Stomach (tissue), 8 donors: ENCODE measurements at regions not wholly inside any gene's neighbourhood (a gene's known extent, or its start where the extent isn't known, plus 50 kb on each side); places are given as distances from the start of the nearest gene placed in this dataset.

Source experiments
- DNase-seq, 2 donors: peaks; one replicate each; pipeline versions ENCODE4 v3.0.0 to v3.0.0-alpha.2; 2013 to 2019
- H3K27ac ChIP-seq, 5 donors: fragments of 200-600 bp in 4 of 5; sonication (generic) in 4 of 5; one replicate each; pipeline ENCODE4 v1.5.1; 2013 to 2019; ENCODE audit warnings: mild to moderate bottlenecking in 1 of 5, moderate library complexity in 1 of 5
- H3K27me3 ChIP-seq, 3 donors: fragments of 200-600 bp; sonication (generic); one replicate each; pipeline ENCODE4 v1.5.1; 2017 to 2019; ENCODE audit warnings: mixed run types in 1 of 3
- H3K36me3 ChIP-seq, 4 donors: fragments of 200-600 bp; sonication (generic); 1 replicate in 3 of 4; 2 replicates in 1 of 4; pipeline ENCODE4 v1.5.1; 2016 to 2019
- H3K4me1 ChIP-seq, 4 donors: fragments of 200-600 bp; sonication (generic); one replicate each; pipeline ENCODE4 v1.5.1; 2016 to 2019
- H3K4me3 ChIP-seq, 4 donors: fragments of 200-600 bp; sonication (generic) in 3 of 4; one replicate each; pipeline ENCODE4 v1.5.1; 2016 to 2019; ENCODE audit warnings: mild to moderate bottlenecking in 1 of 4
- H3K9me3 ChIP-seq, 4 donors: fragments of 200-600 bp; sonication (generic); one replicate each; pipeline ENCODE4 v1.5.1; 2016 to 2019
- CTCF ChIP-seq, 7 experiments: fragments of 450-650 bp in 4 of 7; fragments of 200-600 bp in 3 of 7; sonication (generic) in 3 of 7; IDR thresholded peaks; one replicate each; pipeline ENCODE4 v1.5.1; 2016 to 2019; ENCODE audit warnings: antibody characterized with exemption in 7 of 7, control low read depth in 2 of 7, mild to moderate bottlenecking in 1 of 7
- EP300 ChIP-seq: sonication (generic); formaldehyde crosslinking; IDR thresholded peaks from one replicate; pipeline ENCODE4 v1.6.1; 2017; ENCODE audit warnings: antibody characterized with exemption
- POLR2A ChIP-seq, 4 donors: fragments of 450-650 bp; IDR thresholded peaks; one replicate each; pipeline ENCODE4 v1.6.1; 2016; ENCODE audit warnings: antibody characterized with exemption in 4 of 4, control low read depth in 2 of 4, mild to moderate bottlenecking in 1 of 4, moderate library complexity in 1 of 4
- POLR2AphosphoS5 ChIP-seq, 3 donors: sonication (generic); formaldehyde crosslinking; IDR thresholded peaks; one replicate each; pipeline ENCODE4 v1.6.1; 2016; ENCODE audit warnings: antibody characterized with exemption in 3 of 3
- WGBS, 5 donors: extraction: QIAGEN DNeasy Blood & Tissue Kit in 3 of 5; methylation state at CpG; one replicate each; pipeline versions ENCODE4 v1.1.5 to v1.1.7; 2013 to 2018; 5-methylcytosine and 5-hydroxymethylcytosine counted together
- intact Hi-C: fragments of 100-400 bp; cut with DNase I; formaldehyde crosslinking; loops from one replicate; pipeline ENCODE4 v1.15.1; 2023; ENCODE audit warnings: low total_unique reads
- donor health status: healthy with polysubstance abuse.
- donor health status: Bipolar disorder and iron deficiency.
- donor health status: healthy.

GRCh38 chr4:38230121-38230801 lies 270.1 kb downstream of the PTTG2 start:
- no peak for TF ChIP-seq POLR2A (IDR thresholded peaks at IDR 0.05)
- no peak for TF ChIP-seq EP300
- peak in 1 of 3 donors; percentile 31 for TF ChIP-seq POLR2AphosphoS5 (IDR thresholded peaks at IDR 0.05)
- TF ChIP-seq CTCF (IDR thresholded peaks at IDR 0.05) = no peak
- intact Hi-C loops = no loop called here
- peaks cover 1 to 29% (median 19%) of the 10 kb centered on the region in 4 donors for H3K4me1 ChIP-seq

DNA sequence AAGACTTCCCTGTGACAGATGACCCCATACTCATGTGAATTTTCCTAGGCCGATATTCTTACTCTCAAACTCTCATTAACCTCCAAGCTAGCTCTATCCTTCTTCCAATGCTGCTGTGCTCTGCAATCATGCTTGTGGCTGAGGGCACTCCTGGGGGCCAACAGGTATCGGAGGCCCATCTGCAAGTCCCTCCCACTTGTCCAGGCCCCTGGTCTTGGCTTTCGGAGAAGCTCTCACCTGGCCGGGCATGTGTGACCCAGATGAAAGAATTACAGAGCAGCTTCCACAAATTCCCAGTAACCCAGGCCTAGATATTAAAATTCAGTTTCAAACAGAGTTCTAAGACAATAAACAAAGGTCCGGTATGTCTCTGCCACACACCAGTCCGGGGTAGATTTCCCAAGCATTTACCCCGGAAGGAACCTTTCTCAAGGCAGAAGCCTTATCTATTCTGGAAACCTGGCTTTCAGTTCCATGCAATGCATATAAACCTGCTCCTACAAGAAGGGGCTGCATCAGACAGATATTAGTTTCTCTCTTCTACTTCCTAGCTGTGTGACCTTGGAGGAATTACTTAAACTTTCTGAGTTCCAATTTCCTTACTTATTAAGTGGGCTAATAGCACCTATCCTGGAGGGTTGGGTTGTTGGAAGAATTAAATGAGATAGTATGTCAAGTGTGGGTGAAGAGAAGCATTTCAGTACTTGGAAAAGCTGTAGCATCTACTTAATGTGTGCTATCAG lies 270.8 kb downstream of the PTTG2 start:
- DNase-seq = peak in 1 of 2 donors; percentile 25
- TF ChIP-seq EP300 (no peak), CTCF (IDR thresholded peaks at IDR 0.05) (no peak)
- peaks cover 0 to 29% (median 22%) of the 10 kb centered on the region in 4 donors for H3K4me1 ChIP-seq
- WGBS, 5 donors = 54 to 60% (median 56%) methylated on average over 7 of the region's 7 CpGs
- H3K27me3 ChIP-seq = no peaks in the 10 kb centered on the region
- peak overlapping the region; percentile 45 to 81 (median 59) for H3K27ac ChIP-seq
- intact Hi-C loops = no loop called here
- no peak overlapping the region for H3K4me3 ChIP-seq
- H3K9me3 ChIP-seq = no peaks in the 10 kb centered on the region
- H3K36me3 ChIP-seq = no peaks in the 10 kb centered on the region

More at GRCh38 chr4:38230121-38230801, 270.1 kb downstream of the PTTG2 start:
- H3K9me3 ChIP-seq = no peaks in the 10 kb centered on the region
- H3K27me3 ChIP-seq = no peaks in the 10 kb centered on the region
- DNase-seq = peak; percentile 66 to 83
- peak overlapping the region; percentile 45 to 82 (median 71) for H3K27ac ChIP-seq
- H3K36me3 ChIP-seq = no peaks in the 10 kb centered on the region
- no peak overlapping the region for H3K4me3 ChIP-seq
- WGBS, 5 donors = 37 to 65% (median 48%) methylated on average over 10 of the region's 10 CpGs

DNA sequence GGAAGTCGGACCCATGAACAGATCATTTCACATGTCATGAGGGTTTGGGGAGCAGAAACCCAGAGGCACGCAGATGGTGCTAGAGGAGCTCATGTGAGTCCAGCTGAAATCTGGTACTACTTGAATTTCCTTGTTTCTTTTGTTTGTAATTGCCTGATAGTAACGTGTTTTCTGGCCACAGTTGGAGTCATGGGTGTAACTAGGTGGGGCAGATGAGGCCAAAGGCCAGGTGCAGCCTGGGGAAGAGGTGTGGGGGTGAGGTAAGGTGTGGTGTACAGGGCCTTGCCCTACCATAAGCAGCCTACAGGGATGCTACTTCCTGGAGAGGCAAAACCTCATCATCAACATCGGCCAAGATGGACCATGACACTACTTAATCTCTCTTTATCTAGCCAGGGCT lies 271.4 kb downstream of the PTTG2 start:
- no peak overlapping the region for H3K4me3 ChIP-seq
- DNase-seq = peak; percentile 45 to 79
- no peak for TF ChIP-seq EP300
- TF ChIP-seq CTCF (IDR thresholded peaks at IDR 0.05) = no peak
- peak in 2 of 3 donors; percentile 38 to 54 for TF ChIP-seq POLR2AphosphoS5 (IDR thresholded peaks at IDR 0.05)
- TF ChIP-seq POLR2A (IDR thresholded peaks at IDR 0.05) = no peak
- no peaks in the 10 kb centered on the region for H3K9me3 ChIP-seq
- H3K27me3 ChIP-seq = no peaks in the 10 kb centered on the region
- peak overlapping the region in 3 of 5 donors; percentile 52 to 81 (median 71) for H3K27ac ChIP-seq
- WGBS, 5 donors = 53 to 87% (median 60%) methylated on average over 4 of the region's 4 CpGs
- intact Hi-C loops = no loop called here
- no peaks in the 10 kb centered on the region for H3K36me3 ChIP-seq
- peaks cover 0 to 32% (median 23%) of the 10 kb centered on the region in 4 donors for H3K4me1 ChIP-seq

DNA sequence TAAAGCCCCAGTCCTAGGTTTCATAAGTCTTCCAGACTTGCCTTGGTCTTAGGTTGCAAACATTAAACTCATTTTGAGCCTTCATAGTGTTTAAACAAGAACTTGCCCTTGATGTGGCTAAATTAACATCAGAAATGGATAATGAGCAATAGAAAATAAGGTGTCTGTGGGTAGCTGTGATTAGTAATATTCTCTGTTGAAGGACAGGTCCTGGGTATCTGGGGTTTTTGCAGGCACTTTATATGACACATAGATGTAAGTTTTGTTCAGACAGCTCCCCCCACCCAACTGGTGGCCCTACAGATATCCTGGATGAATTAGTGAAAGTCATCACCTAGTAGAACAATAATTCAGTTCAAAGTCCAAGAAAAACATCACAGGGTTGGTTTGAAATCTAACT lies 272.5 kb downstream of the PTTG2 start:
- intact Hi-C loops = no loop called here
- TF ChIP-seq POLR2AphosphoS5 (IDR thresholded peaks at IDR 0.05) = no peak
- no peak for TF ChIP-seq CTCF (IDR thresholded peaks at IDR 0.05)
- no peak for TF ChIP-seq EP300
- no peak for TF ChIP-seq POLR2A (IDR thresholded peaks at IDR 0.05)

More for the DNA sequence above, 272.5 kb downstream of the PTTG2 start:
- H3K4me1 ChIP-seq = peaks cover 0 to 39% (median 23%) of the 10 kb centered on the region in 4 donors
- no peak overlapping the region for H3K27ac ChIP-seq
- no peak for DNase-seq
- H3K36me3 ChIP-seq = no peaks in the 10 kb centered on the region
- no peak overlapping the region for H3K4me3 ChIP-seq
- no peaks in the 10 kb centered on the region for H3K9me3 ChIP-seq
- no peaks in the 10 kb centered on the region for H3K27me3 ChIP-seq
